ENCODE measurements at regions not wholly inside any gene's neighbourhood (a gene's known extent, or its start where the extent isn't known, plus 50 kb on each side); places are given as distances from the start of the nearest gene placed in this dataset.
"Not testable (repeated sequence)": the region's sequence is repeated elsewhere in the genome, so short reads cannot be mapped to it uniquely, and the experiment has no call there.

DNA sequence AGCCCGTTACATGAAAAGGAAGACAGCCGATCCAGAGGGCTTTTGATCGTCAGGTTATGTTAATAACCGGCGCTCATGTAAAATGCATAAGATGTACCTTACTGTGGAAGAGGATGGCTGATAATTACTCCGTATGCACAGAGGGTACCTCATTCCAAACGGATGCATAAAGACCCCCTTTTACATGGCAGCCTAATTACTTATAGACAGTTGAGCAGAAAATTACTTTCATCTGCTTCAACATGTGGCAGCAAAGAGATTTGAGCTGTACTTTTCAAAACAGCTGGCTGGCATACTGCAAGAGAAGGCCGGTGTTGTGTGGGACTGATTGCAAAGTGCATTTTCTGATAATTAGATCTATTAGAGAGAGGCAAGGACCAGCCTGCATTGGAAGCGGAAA, 103.4 kb downstream of the SHOX start:
- TF ChIP-seq, protein P1, sequence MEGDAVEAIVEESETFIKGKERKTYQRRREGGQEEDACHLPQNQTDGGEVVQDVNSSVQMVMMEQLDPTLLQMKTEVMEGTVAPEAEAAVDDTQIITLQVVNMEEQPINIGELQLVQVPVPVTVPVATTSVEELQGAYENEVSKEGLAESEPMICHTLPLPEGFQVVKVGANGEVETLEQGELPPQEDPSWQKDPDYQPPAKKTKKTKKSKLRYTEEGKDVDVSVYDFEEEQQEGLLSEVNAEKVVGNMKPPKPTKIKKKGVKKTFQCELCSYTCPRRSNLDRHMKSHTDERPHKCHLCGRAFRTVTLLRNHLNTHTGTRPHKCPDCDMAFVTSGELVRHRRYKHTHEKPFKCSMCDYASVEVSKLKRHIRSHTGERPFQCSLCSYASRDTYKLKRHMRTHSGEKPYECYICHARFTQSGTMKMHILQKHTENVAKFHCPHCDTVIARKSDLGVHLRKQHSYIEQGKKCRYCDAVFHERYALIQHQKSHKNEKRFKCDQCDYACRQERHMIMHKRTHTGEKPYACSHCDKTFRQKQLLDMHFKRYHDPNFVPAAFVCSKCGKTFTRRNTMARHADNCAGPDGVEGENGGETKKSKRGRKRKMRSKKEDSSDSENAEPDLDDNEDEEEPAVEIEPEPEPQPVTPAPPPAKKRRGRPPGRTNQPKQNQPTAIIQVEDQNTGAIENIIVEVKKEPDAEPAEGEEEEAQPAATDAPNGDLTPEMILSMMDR (IDR thresholded peaks at IDR 0.05; ENCODE audit: unreplicated experiment): no peak
- Mint-ChIP-seq H3K27me3 (ENCODE audit: unreplicated experiment) (peaks cover 7% of the 10 kb centered on the region), H3K36me3 (ENCODE audit: low read depth, unreplicated experiment) (peaks cover 16% of the 10 kb centered on the region), H3K9me3 (ENCODE audit: unreplicated experiment) (peaks cover 22% of the 10 kb centered on the region), H3K27ac (ENCODE audit: unreplicated experiment) (no peak overlapping the region), H3K4me1 (ENCODE audit: unreplicated experiment) (no peaks in the 10 kb centered on the region), H3K4me3 (ENCODE audit: unreplicated experiment) (no peak overlapping the region)
- no peak for DNase-seq (ENCODE audit: low spot score)

DNA sequence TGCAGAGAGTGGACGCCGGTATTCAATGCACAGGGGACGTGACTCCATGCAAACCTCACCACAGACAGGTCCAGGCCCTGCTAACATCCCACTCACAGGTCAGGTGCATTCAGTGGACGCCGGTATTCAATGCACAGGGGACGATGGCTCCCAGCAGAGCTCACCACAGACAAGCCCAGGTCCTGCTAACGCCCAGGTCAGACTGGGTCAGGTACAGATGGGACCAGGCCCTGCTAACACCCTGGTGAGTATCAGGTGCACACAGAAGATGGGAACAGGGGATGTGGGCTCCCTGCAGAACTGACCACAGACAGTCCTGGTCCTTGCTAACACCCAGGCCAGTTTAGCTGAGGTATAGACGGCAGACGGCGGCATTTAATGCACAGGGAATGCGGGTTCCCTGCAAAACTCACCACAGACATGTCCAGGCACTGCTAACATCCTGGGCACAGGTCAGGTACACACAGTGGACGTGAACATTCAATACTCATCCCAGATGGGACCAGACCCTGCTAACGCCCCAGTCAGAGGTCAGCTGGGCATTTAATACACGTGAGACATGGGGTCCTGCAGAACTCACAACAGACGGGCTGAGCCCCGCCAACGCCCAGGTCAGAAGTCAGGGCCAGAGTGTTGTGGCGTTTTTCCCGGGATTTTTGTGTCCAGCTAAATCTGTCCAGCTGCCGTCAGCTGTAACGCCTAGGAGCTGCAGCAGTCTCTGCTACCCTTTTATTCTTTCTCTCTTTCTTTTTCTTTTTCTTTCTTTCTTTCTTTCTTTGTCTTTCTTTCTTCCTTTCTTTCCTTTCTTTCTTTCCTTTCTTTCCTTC, 99.2 kb downstream of the SHOX start:
- TF ChIP-seq, protein P1 (IDR thresholded peaks at IDR 0.05; ENCODE audit: unreplicated experiment): no peak
- H3K4me3 Mint-ChIP-seq (ENCODE audit: unreplicated experiment): no peak overlapping the region
- no peak overlapping the region for H3K27ac Mint-ChIP-seq (ENCODE audit: unreplicated experiment)
- peaks cover 16% of the 10 kb centered on the region for H3K36me3 Mint-ChIP-seq (ENCODE audit: low read depth, unreplicated experiment)
- H3K9me3 Mint-ChIP-seq (ENCODE audit: unreplicated experiment): peaks cover 35% of the 10 kb centered on the region
- no peaks in the 10 kb centered on the region for H3K4me1 Mint-ChIP-seq (ENCODE audit: unreplicated experiment)
- no peak for DNase-seq (ENCODE audit: low spot score)
- H3K27me3 Mint-ChIP-seq (ENCODE audit: unreplicated experiment): peaks cover 4% of the 10 kb centered on the region

DNA sequence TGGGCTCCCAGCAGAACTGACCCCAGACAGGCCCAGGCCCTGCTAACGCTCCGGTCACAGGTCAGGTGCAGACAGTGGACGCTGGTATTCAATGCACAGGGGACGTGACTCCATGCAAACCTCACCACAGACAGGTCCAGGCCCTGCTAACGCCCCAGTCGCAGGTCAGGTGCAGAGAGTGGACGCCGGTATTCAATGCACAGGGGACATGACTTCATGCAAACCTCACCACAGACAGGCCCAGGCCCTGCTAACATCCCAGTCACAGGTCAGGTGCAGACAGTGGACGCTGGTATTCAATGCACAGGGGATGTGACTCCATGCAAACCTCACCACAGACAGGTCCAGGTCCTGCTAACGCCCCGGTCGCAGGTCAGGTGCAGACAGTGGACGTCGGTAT, 98.5 kb downstream of the SHOX start:
- not testable (repeated sequence) for H3K4me1 Mint-ChIP-seq (ENCODE audit: unreplicated experiment); H3K27ac Mint-ChIP-seq (ENCODE audit: unreplicated experiment); H3K4me3 Mint-ChIP-seq (ENCODE audit: unreplicated experiment); H3K27me3 Mint-ChIP-seq (ENCODE audit: unreplicated experiment); DNase-seq (ENCODE audit: low spot score)
- H3K36me3 Mint-ChIP-seq (ENCODE audit: low read depth, unreplicated experiment): peaks cover 18% of the 10 kb centered on the region
- peaks cover 38% of the 10 kb centered on the region for H3K9me3 Mint-ChIP-seq (ENCODE audit: unreplicated experiment)

DNA sequence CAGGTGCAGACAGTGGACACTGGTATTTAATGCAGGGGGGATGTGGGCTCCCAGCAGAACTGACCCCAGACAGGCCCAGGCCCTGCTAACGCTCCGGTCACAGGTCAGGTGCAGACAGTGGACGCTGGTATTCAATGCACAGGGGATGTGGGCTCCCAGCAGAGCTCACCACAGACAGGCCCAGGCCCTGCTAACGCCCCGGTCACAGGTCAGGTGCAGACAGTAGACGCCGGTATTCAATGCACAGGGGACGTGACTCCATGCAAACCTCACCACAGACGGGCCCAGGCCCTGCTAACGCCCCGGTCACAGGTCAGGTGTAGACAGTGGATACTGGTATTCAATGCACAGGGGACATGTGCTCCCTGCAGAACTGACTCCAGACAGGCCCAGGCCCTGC, 98.0 kb downstream of the SHOX start:
- not testable (repeated sequence) for H3K27me3 Mint-ChIP-seq (ENCODE audit: unreplicated experiment); DNase-seq (ENCODE audit: low spot score); H3K4me3 Mint-ChIP-seq (ENCODE audit: unreplicated experiment); H3K4me1 Mint-ChIP-seq (ENCODE audit: unreplicated experiment); H3K27ac Mint-ChIP-seq (ENCODE audit: unreplicated experiment)
- Mint-ChIP-seq H3K36me3 (ENCODE audit: low read depth, unreplicated experiment) (peaks cover 20% of the 10 kb centered on the region), H3K9me3 (ENCODE audit: unreplicated experiment) (peaks cover 37% of the 10 kb centered on the region)

DNA sequence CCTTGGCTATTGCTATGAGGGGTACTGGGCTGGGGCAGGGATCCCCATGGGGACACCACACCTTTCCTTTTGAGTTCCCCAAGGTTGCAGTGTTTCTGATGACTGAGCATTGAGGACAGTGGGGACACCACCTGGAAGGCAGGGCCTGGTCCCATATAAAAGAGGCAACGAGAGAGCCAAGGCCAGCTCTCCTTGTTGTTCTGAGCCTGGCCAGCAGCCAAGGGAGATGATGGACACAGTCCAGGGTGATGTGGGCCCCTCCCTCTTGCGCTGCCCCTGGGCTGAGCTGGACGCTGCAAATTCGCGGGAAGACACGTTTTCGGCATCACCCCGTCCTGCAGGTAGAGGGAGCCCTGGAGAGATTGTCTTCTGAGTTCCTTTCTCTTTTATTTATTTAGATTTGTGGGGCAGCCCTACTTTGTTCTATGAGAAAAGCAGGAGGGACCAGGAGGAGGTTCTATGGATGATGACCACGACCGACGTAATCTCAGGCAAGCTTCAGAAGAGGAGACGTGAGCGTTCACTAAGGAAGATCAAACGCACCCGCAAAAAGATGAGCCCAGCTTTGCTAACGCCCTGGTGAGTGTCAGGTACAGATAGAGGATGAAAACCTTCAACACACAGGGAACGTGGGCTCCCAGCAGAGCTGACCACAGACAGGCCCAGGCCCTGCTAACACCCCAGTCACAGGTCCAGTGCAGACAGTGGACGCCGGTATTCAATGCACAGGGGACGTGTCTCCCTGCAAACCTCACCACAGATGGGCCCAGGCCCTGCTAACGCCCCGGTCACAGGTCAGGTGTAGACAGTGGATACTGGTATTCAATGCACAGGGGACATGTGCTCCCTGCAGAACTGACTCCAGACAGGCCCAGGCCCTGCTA, 97.4 kb downstream of the SHOX start:
- no peak for DNase-seq (ENCODE audit: low spot score)
- H3K27ac Mint-ChIP-seq (ENCODE audit: unreplicated experiment): peak overlapping the region; percentile 65
- peaks cover 20% of the 10 kb centered on the region for H3K36me3 Mint-ChIP-seq (ENCODE audit: low read depth, unreplicated experiment)
- H3K4me3 Mint-ChIP-seq (ENCODE audit: unreplicated experiment): peak overlapping the region; percentile 52
- H3K9me3 Mint-ChIP-seq (ENCODE audit: unreplicated experiment): peaks cover 33% of the 10 kb centered on the region
- H3K27me3 Mint-ChIP-seq (ENCODE audit: unreplicated experiment): peaks cover 4% of the 10 kb centered on the region
- TF ChIP-seq, protein P1 (IDR thresholded peaks at IDR 0.05; ENCODE audit: unreplicated experiment): no peak
- H3K4me1 Mint-ChIP-seq (ENCODE audit: unreplicated experiment): no peaks in the 10 kb centered on the region

All from endothelial cell (in vitro differentiated cells).